ENCODE measurements at regions not wholly inside any gene's neighbourhood (a gene's known extent, or its start where the extent isn't known, plus 50 kb on each side); places are given as distances from the start of the nearest gene placed in this dataset.

- Histone ChIP-seq H3K27me3 (ENCODE audit: insufficient read depth, low read depth, low read length) (no peaks in the 10 kb centered on the region), H3K4me3 (ENCODE audit: low read length) (no peak overlapping the region), H4K20me1 (ENCODE audit: insufficient read depth) (no peaks in the 10 kb centered on the region), H3F3A (ENCODE audit: insufficient read depth, low read length, poor library complexity, severe bottlenecking) (no peaks in the 10 kb centered on the region), H3K36me3 (ENCODE audit: insufficient read depth, low read length) (no peaks in the 10 kb centered on the region), H3K9me3 (ENCODE audit: low read length) (no peaks in the 10 kb centered on the region), H2AFZ (ENCODE audit: low read depth, low read length) (no peak overlapping the region), H3K9ac (ENCODE audit: low read length) (no peak overlapping the region), H3K27ac (ENCODE audit: low read length) (no peak overlapping the region), H3K4me2 (ENCODE audit: low read length) (no peak overlapping the region), H3K79me2 (replicated peaks; ENCODE audit: insufficient read depth, low read length) (no peaks in the 10 kb centered on the region), H3K9me2 (ENCODE audit: insufficient read depth, low read length) (no peaks in the 10 kb centered on the region)
- TF ChIP-seq, protein P1, sequence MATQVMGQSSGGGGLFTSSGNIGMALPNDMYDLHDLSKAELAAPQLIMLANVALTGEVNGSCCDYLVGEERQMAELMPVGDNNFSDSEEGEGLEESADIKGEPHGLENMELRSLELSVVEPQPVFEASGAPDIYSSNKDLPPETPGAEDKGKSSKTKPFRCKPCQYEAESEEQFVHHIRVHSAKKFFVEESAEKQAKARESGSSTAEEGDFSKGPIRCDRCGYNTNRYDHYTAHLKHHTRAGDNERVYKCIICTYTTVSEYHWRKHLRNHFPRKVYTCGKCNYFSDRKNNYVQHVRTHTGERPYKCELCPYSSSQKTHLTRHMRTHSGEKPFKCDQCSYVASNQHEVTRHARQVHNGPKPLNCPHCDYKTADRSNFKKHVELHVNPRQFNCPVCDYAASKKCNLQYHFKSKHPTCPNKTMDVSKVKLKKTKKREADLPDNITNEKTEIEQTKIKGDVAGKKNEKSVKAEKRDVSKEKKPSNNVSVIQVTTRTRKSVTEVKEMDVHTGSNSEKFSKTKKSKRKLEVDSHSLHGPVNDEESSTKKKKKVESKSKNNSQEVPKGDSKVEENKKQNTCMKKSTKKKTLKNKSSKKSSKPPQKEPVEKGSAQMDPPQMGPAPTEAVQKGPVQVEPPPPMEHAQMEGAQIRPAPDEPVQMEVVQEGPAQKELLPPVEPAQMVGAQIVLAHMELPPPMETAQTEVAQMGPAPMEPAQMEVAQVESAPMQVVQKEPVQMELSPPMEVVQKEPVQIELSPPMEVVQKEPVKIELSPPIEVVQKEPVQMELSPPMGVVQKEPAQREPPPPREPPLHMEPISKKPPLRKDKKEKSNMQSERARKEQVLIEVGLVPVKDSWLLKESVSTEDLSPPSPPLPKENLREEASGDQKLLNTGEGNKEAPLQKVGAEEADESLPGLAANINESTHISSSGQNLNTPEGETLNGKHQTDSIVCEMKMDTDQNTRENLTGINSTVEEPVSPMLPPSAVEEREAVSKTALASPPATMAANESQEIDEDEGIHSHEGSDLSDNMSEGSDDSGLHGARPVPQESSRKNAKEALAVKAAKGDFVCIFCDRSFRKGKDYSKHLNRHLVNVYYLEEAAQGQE (IDR thresholded peaks at IDR 0.05; ENCODE audit: borderline replicate concordance), result no peak
- no peak for TF ChIP-seq POLR2AphosphoS5 (IDR thresholded peaks at IDR 0.05)
- TF ChIP-seq TAF1 (IDR thresholded peaks at IDR 0.05; ENCODE audit: low read depth), result no peak
- TF ChIP-seq EP300 (conservative IDR thresholded peaks at IDR 0.05; ENCODE audit: poor library complexity, severe bottlenecking), result no peak
- no peak for TF ChIP-seq MXI1 (conservative IDR thresholded peaks at IDR 0.05; ENCODE audit: poor library complexity, severe bottlenecking)
- TF ChIP-seq EZH2 (IDR thresholded peaks at IDR 0.05; ENCODE audit: borderline replicate concordance, insufficient read depth, low read length, poor library complexity, severe bottlenecking), result no peak
- TF ChIP-seq CTCF (IDR thresholded peaks at IDR 0.05; ENCODE audit: poor library complexity, severe bottlenecking), result no peak
- no peak for TF ChIP-seq RAD21 (conservative IDR thresholded peaks at IDR 0.05)
Observed at GRCh38 chr14:45907782-45908181, 654.8 kb upstream of the MIS18BP1 start.

DNA sequence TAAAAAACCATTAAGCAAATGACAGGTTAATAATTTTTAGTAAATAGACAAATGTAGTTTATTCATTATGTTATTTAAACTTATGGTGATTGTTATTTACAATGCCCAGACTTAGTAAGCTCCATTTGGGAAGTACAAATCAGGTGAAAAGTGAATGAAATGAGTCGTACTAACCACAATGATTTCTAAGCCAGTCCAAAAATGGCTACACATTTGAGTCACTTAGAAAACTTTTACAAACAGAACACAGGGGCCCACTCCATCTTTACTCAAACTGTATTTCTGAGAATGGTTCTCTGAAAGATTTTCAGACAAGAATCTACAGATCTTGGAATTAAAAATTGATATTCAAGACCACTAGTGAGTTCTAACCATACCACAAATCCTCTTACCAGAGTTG is 653.3 kb upstream of the MIS18BP1 start:
- H3K4me3 ChIP-seq (ENCODE audit: low read length), result no peak overlapping the region
- H3K9me2 ChIP-seq (ENCODE audit: insufficient read depth, low read length), result no peaks in the 10 kb centered on the region
- H3K4me2 ChIP-seq (ENCODE audit: low read length), result no peak overlapping the region
- no peak overlapping the region for H3K9ac ChIP-seq (ENCODE audit: low read length)
- H3K9me3 ChIP-seq (ENCODE audit: low read length), result no peaks in the 10 kb centered on the region
- H4K20me1 ChIP-seq (ENCODE audit: insufficient read depth), result no peaks in the 10 kb centered on the region
- no peak for TF ChIP-seq RAD21 (conservative IDR thresholded peaks at IDR 0.05)
- no peak for TF ChIP-seq MXI1 (conservative IDR thresholded peaks at IDR 0.05; ENCODE audit: poor library complexity, severe bottlenecking)
- no peak for TF ChIP-seq EZH2 (IDR thresholded peaks at IDR 0.05; ENCODE audit: borderline replicate concordance, insufficient read depth, low read length, poor library complexity, severe bottlenecking)
- no peak for TF ChIP-seq SMC3 (conservative IDR thresholded peaks at IDR 0.05; ENCODE audit: poor library complexity)
- TF ChIP-seq EP300 (conservative IDR thresholded peaks at IDR 0.05; ENCODE audit: poor library complexity, severe bottlenecking), result no peak
- no peak for TF ChIP-seq TAF1 (IDR thresholded peaks at IDR 0.05; ENCODE audit: low read depth)
- TF ChIP-seq, protein P1 (IDR thresholded peaks at IDR 0.05; ENCODE audit: borderline replicate concordance), result no peak
- TF ChIP-seq CTCF (IDR thresholded peaks at IDR 0.05; ENCODE audit: poor library complexity, severe bottlenecking), result no peak
- TF ChIP-seq POLR2AphosphoS5 (IDR thresholded peaks at IDR 0.05), result no peak
- no peaks in the 10 kb centered on the region for H3F3A ChIP-seq (ENCODE audit: insufficient read depth, low read length, poor library complexity, severe bottlenecking)
- no peak overlapping the region for H3K27ac ChIP-seq (ENCODE audit: low read length)
- H2AFZ ChIP-seq (ENCODE audit: low read depth, low read length), result no peak overlapping the region
- H3K27me3 ChIP-seq (ENCODE audit: insufficient read depth, low read depth, low read length), result no peaks in the 10 kb centered on the region
- no peaks in the 10 kb centered on the region for H3K79me2 ChIP-seq (replicated peaks; ENCODE audit: insufficient read depth, low read length)
- H3K36me3 ChIP-seq (ENCODE audit: insufficient read depth, low read length), result no peaks in the 10 kb centered on the region

Measured in neural cell (in vitro differentiated cells).